Stimulated activated CD4-positive, alpha-beta T cell treated with anti-CD3 and anti-CD28 coated beads, Interleukin-4, amount 100 ng/mL, for 4 hours (primary cell): ENCODE measurements at regions not wholly inside any gene's neighbourhood (a gene's known extent, or its start where the extent isn't known, plus 50 kb on each side); places are given as distances from the start of the nearest gene placed in this dataset.

ENCODE experiments used
- DNase-seq, 2 experiments: peaks; one replicate each; pipeline ENCODE4 v3.0.0-alpha.2; 2020

GRCh38 chr10:130751106-130751840 lies 560.2 kb downstream of the TCERG1L start:
- no peak for DNase-seq

GRCh38 chr10:130751851-130752250 lies 559.7 kb downstream of the TCERG1L start:
- no peak for DNase-seq

GRCh38 chr10:130756651-130757050 lies 554.9 kb downstream of the TCERG1L start:
- DNase-seq: no peak

GRCh38 chr10:130757271-130757670 lies 554.2 kb downstream of the TCERG1L start:
- no peak for DNase-seq

- DNase-seq: no peak
Measured at GRCh38 chr10:130757821-130758489, 553.6 kb downstream of the TCERG1L start.

GRCh38 chr10:130758529-130758928 lies 553.0 kb downstream of the TCERG1L start:
- DNase-seq: no peak

GRCh38 chr10:130761032-130761575 lies 550.4 kb downstream of the TCERG1L start:
- DNase-seq: no peak

- DNase-seq: no peak
Measured at GRCh38 chr10:130761788-130762301, 549.7 kb downstream of the TCERG1L start.

GRCh38 chr10:130762491-130762890 lies 549.0 kb downstream of the TCERG1L start:
- DNase-seq: no peak

- no peak for DNase-seq
Measured at GRCh38 chr10:130763071-130763470, 548.5 kb downstream of the TCERG1L start.

- DNase-seq: no peak
Measured at GRCh38 chr10:130763491-130763890, 548.0 kb downstream of the TCERG1L start.

- no peak for DNase-seq
Measured at GRCh38 chr10:130764651-130765050, 546.9 kb downstream of the TCERG1L start.

- no peak for DNase-seq
Measured at GRCh38 chr10:130766071-130766470, 545.5 kb downstream of the TCERG1L start.

- DNase-seq: no peak
Measured at GRCh38 chr10:130767116-130767730, 544.3 kb downstream of the TCERG1L start.

- no peak for DNase-seq
Measured at GRCh38 chr10:130769146-130770017, 542.1 kb downstream of the TCERG1L start.

- no peak for DNase-seq
Measured at GRCh38 chr10:130770018-130770630, 541.4 kb downstream of the TCERG1L start.

GRCh38 chr10:130771491-130771946 lies 540.0 kb downstream of the TCERG1L start:
- DNase-seq: no peak

GRCh38 chr10:130772056-130772455 lies 539.5 kb downstream of the TCERG1L start:
- no peak for DNase-seq

- no peak for DNase-seq
Measured at GRCh38 chr10:130772676-130773075, 538.8 kb downstream of the TCERG1L start.

- no peak for DNase-seq
Measured at GRCh38 chr10:130773941-130774340, 537.6 kb downstream of the TCERG1L start.

GRCh38 chr10:130774871-130775270 lies 536.6 kb downstream of the TCERG1L start:
- no peak for DNase-seq

- no peak for DNase-seq
Measured at GRCh38 chr10:130775311-130775710, 536.2 kb downstream of the TCERG1L start.
